ENCODE measurements at regions not wholly inside any gene's neighbourhood (a gene's known extent, or its start where the extent isn't known, plus 50 kb on each side); places are given as distances from the start of the nearest gene placed in this dataset.

DNA sequence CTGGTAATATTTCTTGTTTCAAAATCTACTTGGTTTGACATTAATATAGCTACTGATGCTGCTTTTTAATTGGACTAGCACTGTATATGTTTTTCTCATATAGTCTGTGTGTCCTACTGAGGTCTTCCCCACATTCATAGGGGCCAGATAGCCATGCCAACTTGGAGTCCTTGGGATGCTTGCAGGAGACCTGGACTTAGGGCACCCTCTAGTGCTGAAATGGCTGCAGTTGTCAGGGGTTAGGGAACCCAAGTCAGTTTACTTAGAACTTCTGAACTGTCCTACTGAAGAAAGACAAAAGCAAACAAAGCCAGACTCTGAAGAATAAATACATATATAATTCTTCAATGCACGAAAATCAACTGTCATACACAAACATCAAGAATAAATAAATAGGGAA is 279.9 kb upstream of the SYT1 start:
- DNase-seq (ENCODE audit: low read depth in 2 of 2) = peak in 1 of 2 donors; percentile 4

- DNase-seq (ENCODE audit: low read depth in 2 of 2) = no peak
Measured at GRCh38 chr12:78585132-78585531, 279.4 kb upstream of the SYT1 start.

DNA sequence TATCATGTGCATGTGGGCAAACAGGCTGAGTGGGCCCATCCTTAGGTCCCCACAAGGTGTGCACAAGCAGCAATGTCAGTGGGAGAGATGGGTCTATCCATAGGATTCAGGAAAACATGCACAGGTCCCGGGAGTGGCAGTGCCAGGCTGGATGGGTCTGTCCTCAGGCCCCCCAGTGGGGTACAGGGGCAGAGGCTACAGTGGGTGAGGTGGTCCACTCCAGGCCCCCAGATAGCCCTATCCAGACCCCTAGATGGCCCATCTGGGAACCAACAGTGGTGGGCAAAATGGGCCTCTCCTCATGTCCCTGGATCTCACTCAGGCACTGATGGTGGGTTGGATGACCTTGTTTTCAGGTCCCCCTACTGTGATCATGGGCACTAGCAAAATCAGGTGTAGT is 277.8 kb upstream of the SYT1 start:
- no peak for DNase-seq (ENCODE audit: low read depth in 2 of 2)

GRCh38 chr12:78599366-78599765 is 265.2 kb upstream of the SYT1 start:
- no peak for DNase-seq (ENCODE audit: low read depth in 2 of 2)

DNA sequence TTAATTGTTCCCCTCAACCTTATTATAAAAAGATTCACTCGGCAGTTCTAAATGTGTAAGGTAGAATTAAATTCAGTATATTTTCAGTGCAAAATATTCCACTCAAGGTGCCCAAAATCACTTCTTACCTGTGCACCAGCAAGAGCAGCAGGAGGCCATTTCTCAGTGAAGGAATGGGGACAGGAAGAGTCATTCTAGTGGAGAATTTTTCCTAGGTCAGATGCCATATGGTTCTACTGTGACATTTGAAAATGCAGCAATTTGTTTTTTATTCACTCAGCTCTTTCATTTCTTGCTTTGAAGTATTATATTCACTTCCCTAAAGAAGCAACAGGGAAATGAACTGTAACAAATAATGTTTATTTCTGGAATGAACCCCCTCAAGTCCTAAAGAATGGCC is 264.0 kb upstream of the SYT1 start:
- no peak for DNase-seq (ENCODE audit: low read depth in 2 of 2)

- DNase-seq (ENCODE audit: low read depth in 2 of 2) = no peak
Measured at GRCh38 chr12:78611504-78611903, 253.1 kb upstream of the SYT1 start.

DNA sequence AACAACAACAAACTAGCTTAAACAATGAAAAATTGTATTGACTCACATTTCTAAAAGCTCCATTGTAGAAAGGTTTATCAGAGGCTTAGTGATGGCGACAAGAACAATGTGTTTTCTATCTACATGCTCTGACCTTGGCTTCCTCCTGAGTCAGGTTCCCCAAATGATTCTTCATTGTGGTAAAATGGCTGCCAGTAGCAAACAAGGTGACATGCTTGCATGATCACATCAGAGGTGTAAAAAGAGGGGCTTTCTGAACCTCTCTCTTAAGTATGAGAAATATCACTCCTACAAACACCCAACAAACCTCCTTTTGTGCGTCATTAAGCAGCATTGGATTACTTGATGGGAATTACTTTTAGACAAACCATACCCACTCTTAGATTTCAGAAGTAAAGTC is 252.4 kb upstream of the SYT1 start:
- DNase-seq (ENCODE audit: low read depth in 2 of 2) = no peak

- DNase-seq (ENCODE audit: low read depth in 2 of 2) = no peak
Measured at GRCh38 chr12:78617683-78618082, 246.9 kb upstream of the SYT1 start.

- DNase-seq (ENCODE audit: low read depth in 2 of 2) = no peak
Measured at GRCh38 chr12:78622529-78623195, 241.9 kb upstream of the SYT1 start.

- no peak for DNase-seq (ENCODE audit: low read depth in 2 of 2)
Measured at GRCh38 chr12:78628491-78629100, 236.0 kb upstream of the SYT1 start.

DNA sequence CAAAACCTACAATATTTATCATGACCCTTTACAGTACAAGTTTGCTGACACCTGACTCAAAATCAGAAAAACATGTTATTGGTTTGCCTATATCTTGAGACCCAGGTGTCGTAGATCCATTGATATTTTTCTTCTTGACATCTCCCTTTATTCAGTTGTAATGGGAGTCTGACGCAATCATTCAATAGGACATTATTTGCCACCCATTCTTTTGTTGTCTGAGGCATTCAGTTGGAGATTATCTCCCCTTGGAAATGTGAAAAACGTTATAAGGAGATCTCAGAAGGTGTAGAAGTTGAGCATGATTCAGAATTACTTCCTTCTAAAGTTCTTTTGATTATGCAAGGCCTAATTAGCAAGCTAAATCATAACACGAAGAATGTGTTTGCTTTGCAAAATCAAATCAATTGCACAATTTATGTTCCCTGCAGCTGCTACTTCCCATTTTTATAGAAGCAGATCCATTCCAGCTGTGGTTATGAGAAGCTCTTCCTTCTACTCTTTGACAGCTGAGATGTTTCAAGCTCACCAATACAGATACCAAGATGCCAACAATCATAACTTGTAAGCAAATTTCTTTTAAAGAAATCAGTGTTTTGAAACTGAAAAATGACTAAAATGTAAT is 228.2 kb upstream of the SYT1 start:
- no peak for DNase-seq (ENCODE audit: low read depth in 2 of 2)

GRCh38 chr12:78641837-78642423 is 222.6 kb upstream of the SYT1 start:
- DNase-seq (ENCODE audit: low read depth in 2 of 2) = peak in 1 of 2 donors; percentile 8

DNA sequence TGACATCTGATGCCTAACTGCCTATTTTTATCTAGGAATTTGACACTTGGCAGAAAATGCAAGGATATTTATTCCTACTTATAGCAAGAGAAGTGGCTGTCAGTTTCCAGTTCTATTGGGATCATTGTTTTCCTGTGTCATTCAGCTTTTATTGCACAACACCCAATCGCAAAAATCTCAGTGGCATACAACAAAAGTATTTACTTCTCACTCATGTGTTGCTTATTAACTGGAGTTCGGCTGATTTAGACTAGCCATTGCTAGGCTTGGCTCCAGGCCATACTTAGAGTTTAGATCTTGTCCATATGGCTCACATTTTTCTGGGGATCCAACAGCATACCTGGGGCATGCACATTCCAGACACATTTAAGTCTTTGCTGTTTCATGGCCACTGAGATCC is 218.6 kb upstream of the SYT1 start:
- DNase-seq (ENCODE audit: low read depth in 2 of 2) = no peak

GRCh38 chr12:78651755-78652154 is 212.8 kb upstream of the SYT1 start:
- DNase-seq (ENCODE audit: low read depth in 2 of 2) = no peak

GRCh38 chr12:78666584-78666983 is 198.0 kb upstream of the SYT1 start:
- no peak for DNase-seq (ENCODE audit: low read depth in 2 of 2)

GRCh38 chr12:78671295-78671694 is 193.3 kb upstream of the SYT1 start:
- peak in 1 of 2 donors; percentile 14 for DNase-seq (ENCODE audit: low read depth in 2 of 2)

DNA sequence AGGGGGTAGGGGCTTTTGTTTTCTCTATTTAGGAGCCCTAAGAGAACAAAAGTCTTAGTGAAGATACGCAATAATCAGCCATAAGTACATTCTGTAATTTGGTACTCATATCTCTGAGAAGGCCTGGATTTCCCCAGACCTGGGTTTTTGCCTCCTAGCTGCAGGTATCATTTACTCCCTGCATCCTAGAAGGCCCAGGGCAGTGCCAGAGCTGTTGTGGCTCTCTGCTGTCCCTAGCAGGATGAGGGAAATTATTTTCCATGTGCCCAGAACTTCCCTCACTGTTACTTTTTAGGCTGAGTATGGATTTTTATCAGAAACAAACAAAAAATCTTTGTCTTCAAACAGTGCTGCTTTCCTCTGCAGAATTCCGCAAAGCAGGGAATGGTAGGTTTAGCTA is 192.5 kb upstream of the SYT1 start:
- no peak for DNase-seq (ENCODE audit: low read depth in 2 of 2)

DNA sequence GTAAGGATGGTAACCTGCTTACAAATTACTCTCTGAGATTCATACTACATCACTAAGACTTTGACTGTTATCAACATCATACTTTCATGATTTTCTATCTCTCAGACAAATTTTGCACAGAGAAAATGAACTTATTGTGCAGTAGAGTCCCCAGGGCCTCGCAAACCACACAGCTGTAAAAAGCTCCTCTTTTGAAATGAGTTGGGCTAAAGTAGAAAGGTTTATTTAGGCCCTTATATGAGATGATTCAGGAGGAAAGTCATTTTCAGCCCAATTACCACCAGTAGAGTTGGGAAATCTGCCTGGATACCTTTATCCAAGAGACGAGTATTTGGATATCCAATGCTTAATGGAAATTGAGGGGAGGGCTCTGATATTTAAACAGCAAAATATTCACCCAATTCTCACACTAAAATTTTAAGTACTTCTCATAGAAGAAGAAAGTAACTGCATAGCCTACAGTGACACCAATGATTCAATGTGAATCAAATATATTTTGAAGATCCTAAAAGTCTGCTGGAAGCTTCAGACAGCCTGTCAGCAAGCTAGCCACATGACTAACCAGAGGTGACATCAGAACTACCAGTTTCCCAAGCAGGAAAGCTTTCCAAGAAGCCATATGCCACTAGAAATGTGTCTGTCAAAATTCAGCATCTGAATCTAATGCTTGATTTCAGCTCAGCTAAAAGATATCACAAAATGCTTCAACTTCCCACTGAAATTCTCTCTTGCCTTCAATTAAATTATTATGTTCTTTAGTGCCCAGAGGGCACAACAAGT is 190.1 kb upstream of the SYT1 start:
- DNase-seq (ENCODE audit: low read depth in 2 of 2) = no peak

- no peak for DNase-seq (ENCODE audit: low read depth in 2 of 2)
Measured at GRCh38 chr12:78680596-78680995, 184.0 kb upstream of the SYT1 start.

- peak in 1 of 2 donors; percentile 12 for DNase-seq (ENCODE audit: low read depth in 2 of 2)
Measured at GRCh38 chr12:78683031-78683430, 181.5 kb upstream of the SYT1 start.

DNA sequence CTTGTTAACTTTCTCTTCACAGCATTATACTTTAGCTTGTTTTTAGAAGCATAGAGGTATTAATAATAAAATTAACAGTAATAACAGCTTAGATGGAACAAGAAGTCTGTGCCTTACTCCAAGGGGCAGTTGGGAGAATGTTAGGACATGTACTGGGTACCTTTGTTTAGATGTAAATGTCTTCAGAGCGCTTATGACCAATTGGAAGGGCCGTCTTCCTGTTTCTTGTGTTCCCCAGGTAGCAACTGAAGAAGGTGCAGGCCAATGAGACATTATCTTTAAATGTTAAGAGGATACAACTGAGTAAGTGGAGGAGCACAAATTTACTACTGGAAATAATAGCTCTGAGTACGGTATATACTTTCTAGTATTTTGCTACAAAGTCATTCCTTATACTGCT is 180.9 kb upstream of the SYT1 start:
- DNase-seq (ENCODE audit: low read depth in 2 of 2) = no peak

DNA sequence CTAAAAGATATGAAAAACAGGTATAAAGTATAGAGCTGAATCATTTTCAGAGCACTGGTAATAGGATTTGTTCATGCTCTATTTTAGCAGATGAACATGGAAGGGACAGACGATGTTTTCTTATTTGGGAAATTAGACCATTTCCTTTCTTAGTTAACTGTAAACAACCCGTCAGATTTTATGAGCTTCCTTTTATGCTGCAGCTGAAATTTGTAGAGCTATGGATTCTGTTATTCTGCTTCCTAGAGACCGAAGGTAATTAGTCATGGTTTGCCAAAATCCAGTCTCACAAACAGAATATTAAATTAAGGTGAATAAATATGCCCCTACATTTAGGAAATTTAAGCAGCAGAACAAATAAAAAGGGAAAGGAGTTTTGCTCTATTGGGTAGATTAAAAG is 180.2 kb upstream of the SYT1 start:
- DNase-seq (ENCODE audit: low read depth in 2 of 2) = peak in 1 of 2 donors; percentile 43
